ENCODE measurements at regions not wholly inside any gene's neighbourhood (a gene's known extent, or its start where the extent isn't known, plus 50 kb on each side); places are given as distances from the start of the nearest gene placed in this dataset.

DNA sequence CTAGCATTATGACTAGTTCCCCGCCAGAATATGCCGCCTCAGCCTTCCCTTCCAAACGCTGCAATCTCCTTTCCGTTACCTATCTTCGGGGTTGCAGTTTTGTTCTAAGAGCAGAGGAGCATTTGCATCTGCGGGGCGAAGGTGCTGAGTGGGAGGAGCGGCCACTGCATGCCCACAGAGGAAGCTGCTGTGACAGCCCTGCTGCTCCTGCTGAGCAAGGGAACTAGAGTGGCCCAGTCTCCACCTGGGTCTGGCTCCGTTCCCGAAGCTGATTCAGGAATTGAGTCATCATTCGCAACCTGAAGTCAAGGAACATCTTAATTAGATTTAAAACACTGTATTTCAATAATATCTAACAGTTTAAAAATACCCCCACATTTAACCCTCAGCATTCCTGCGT, 98.2 kb upstream of the TJP1 start:
- TF ChIP-seq, protein P1, sequence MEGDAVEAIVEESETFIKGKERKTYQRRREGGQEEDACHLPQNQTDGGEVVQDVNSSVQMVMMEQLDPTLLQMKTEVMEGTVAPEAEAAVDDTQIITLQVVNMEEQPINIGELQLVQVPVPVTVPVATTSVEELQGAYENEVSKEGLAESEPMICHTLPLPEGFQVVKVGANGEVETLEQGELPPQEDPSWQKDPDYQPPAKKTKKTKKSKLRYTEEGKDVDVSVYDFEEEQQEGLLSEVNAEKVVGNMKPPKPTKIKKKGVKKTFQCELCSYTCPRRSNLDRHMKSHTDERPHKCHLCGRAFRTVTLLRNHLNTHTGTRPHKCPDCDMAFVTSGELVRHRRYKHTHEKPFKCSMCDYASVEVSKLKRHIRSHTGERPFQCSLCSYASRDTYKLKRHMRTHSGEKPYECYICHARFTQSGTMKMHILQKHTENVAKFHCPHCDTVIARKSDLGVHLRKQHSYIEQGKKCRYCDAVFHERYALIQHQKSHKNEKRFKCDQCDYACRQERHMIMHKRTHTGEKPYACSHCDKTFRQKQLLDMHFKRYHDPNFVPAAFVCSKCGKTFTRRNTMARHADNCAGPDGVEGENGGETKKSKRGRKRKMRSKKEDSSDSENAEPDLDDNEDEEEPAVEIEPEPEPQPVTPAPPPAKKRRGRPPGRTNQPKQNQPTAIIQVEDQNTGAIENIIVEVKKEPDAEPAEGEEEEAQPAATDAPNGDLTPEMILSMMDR (IDR thresholded peaks at IDR 0.05; ENCODE audit: low read depth, low read length, missing control alignments): no peak
- H3K4me3 ChIP-seq (ENCODE audit: low read depth, low read length): no peak overlapping the region
- no peak for DNase-seq (ENCODE audit: low read depth)

DNA sequence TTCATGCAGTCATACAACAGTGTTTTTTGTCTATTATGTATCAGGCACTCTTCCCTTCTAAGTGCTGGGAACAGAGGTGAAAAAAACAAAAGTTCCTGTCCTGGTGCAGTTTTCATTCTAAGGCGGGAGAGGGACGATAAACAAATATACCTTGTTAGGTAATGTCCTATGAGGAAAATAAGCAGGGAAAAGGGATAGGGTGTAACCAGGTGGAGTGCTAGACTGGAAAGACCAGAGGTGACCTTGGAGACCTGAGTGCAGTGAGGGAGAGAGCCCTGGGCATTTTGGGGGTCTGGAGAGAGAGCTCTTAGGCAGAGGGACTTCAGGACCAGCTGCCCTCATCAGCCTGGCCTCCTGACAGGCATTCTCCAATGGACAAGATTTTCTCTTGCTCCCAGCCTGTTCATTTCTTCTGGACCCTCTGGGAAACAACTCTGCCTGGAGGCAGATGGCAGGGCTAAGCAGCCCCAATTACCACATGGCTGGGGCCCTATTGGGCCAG, 97.2 kb upstream of the TJP1 start:
- H3K4me3 ChIP-seq (ENCODE audit: low read depth, low read length): no peak overlapping the region
- DNase-seq (ENCODE audit: low read depth): no peak
- TF ChIP-seq, protein P1 (IDR thresholded peaks at IDR 0.05; ENCODE audit: low read depth, low read length, missing control alignments): no peak

DNA sequence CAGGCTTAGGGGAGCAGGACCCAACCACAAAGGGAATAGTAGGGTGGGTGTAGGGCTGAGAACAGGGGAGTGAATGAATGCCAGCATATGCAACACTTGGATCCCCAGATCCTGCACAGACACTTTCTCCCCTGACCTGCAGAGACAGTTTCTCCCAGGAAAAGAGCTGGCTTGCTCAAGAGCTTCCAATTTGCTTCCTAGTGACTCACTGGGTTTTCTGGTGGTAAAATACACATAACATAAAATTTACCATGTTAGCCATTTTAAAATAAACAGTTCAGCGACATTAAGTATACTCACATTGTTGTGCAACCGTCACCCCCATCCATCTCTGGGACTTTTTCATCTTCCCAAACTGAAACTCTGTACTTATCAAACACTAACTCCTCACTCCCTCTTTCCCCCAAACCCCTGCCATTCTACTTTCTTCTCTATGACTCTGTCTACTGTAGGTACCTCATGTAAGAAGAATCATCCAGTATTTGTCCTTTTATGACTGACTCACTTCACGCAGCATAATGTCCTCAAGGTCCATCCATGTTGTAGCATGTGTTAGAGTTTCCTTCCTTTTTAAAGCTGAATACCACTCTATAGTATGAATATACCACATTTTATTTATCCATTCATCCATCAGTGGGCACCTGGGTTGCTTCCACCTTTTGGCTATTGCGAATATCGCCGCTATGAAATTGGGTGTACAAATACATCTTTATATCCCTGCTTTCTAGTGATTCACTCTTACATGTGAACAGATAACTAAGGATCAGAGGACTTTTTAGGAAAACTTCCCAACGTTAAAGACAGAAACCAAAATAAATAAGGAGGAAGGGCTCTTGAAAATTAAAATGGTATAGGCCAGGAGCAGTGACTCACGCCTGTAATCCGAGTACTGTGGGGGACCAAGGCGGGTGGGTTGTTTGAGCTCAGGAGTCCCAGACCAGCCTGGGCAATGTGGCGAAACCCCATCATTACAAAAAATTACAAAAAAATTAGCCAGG, 95.6 kb upstream of the TJP1 start:
- TF ChIP-seq, protein P1 (IDR thresholded peaks at IDR 0.05; ENCODE audit: low read depth, low read length, missing control alignments): no peak
- no peak for DNase-seq (ENCODE audit: low read depth)
- no peak overlapping the region for H3K4me3 ChIP-seq (ENCODE audit: low read depth, low read length)

DNA sequence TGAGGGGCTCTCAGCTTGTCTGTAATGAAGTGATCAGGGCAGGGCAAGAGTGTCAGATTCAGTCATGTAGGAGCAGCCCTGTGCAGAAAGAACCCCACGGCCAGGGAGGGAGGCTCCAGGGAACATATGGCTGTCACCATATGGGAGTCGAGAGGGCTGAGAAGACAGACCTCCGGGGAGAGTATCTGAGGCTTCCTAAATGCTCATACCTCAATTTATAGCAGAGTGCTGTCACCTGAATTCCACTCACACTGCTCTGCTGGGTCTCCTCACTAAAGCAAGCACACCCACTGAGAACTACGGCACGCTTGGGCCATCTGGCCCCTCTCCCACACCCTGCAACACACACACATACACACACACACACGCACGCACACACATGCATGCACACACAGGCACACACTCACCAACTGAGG, 92.3 kb upstream of the TJP1 start:
- DNase-seq (ENCODE audit: low read depth): no peak
- TF ChIP-seq, protein P1 (IDR thresholded peaks at IDR 0.05; ENCODE audit: low read depth, low read length, missing control alignments): no peak
- H3K4me3 ChIP-seq (ENCODE audit: low read depth, low read length): no peak overlapping the region

DNA sequence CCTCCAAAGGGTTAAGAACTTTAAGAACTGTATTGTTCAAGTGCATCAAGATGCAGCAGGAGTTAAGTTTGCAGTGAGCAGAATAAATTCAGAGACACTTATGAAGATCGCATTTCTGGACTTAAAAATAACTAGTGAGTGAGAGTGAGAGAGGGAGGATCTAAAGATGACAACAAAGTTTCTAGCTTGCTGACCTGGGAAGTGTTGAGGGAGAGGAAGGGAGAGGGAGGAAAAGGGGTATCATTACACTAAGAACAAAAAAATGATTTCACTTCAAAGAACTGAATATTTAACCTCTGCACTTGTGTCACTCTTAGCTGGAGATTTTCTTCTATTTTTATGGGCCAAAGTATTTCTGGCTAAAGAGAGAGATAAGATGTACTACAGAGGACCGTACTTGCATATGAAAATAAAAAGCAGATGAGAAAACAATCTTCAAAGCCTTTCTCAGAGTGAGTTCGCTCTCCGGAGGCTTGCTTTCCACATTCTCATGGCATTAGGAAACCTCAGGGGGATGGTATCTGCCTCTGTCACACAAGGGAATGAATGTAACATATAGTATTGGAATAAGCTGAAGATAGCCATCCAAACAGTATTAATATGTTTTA, 91.4 kb upstream of the TJP1 start:
- H3K4me3 ChIP-seq (ENCODE audit: low read depth, low read length): no peak overlapping the region
- DNase-seq (ENCODE audit: low read depth): no peak

DNA sequence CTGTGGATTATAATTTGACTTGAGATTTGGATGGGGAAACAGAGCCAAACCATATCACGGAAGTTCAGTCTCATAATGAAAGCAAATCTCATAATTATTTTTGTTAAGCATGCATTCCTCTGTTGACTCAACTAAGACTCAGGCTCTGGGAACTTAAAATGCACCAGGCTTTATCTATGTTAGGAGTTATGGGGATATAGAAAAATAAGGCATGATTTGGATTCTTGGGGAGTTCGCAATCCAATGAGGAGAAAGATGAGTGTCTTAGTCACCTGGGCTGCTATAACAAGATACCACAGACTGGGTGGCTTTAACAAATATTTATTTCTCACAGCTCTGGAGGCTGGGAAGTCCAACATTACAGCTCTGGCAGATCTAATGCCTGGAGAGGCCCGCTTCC, 89.4 kb upstream of the TJP1 start:
- H3K4me3 ChIP-seq (ENCODE audit: low read depth, low read length): no peak overlapping the region
- TF ChIP-seq, protein P1 (IDR thresholded peaks at IDR 0.05; ENCODE audit: low read depth, low read length, missing control alignments): no peak
- DNase-seq (ENCODE audit: low read depth): no peak

More for the DNA sequence above, 91.4 kb upstream of the TJP1 start:
- TF ChIP-seq, protein P1 (IDR thresholded peaks at IDR 0.05; ENCODE audit: low read depth, low read length, missing control alignments): no peak
